ENCODE measurements at regions not wholly inside any gene's neighbourhood (a gene's known extent, or its start where the extent isn't known, plus 50 kb on each side); places are given as distances from the start of the nearest gene placed in this dataset.

GRCh38 chr1:75074831-75075395 lies 59.3 kb upstream of the LHX8 start:
- DNase-seq (ENCODE audit: low spot score in 2 of 2) (no peak), FAIRE-seq (no peak)

GRCh38 chr1:75079538-75080290 lies 54.5 kb upstream of the LHX8 start:
- FAIRE-seq (no peak), DNase-seq (ENCODE audit: low spot score in 2 of 2) (no peak)

GRCh38 chr1:75083223-75083622 lies 51.0 kb upstream of the LHX8 start:
- no peak for DNase-seq (ENCODE audit: low spot score in 2 of 2)
- FAIRE-seq: no peak

- FAIRE-seq (no peak), DNase-seq (ENCODE audit: low spot score in 2 of 2) (no peak)
Observed at GRCh38 chr1:75083848-75084514, 50.2 kb upstream of the LHX8 start.

Measured in frontal cortex (tissue), 3 donors.